ENCODE measurements at regions not wholly inside any gene's neighbourhood (a gene's known extent, or its start where the extent isn't known, plus 50 kb on each side); places are given as distances from the start of the nearest gene placed in this dataset.

DNA sequence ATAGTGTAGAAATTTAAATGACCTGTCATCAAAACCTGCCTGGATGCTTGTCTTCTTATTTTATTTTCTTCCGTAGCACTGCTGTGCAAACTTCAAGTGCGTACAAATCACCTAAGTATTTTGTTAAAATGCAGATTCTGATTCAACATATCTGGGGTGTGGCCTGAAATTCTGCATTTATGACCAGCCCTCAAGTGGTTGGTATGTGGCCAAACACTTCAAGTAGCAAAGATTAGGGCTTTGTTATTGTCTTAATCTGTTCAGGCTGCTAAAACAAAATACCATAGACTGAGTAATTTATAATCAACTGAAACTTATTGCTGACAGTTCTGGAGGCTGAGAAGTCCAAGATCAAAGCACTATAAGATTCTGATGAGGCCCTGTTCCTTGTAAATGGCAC lies 97.6 kb upstream of the LRRC3B start:
- no peak for TF ChIP-seq EZH2 (IDR thresholded peaks at IDR 0.05; ENCODE audit: insufficient read depth, low read length)
- TF ChIP-seq, protein P1, sequence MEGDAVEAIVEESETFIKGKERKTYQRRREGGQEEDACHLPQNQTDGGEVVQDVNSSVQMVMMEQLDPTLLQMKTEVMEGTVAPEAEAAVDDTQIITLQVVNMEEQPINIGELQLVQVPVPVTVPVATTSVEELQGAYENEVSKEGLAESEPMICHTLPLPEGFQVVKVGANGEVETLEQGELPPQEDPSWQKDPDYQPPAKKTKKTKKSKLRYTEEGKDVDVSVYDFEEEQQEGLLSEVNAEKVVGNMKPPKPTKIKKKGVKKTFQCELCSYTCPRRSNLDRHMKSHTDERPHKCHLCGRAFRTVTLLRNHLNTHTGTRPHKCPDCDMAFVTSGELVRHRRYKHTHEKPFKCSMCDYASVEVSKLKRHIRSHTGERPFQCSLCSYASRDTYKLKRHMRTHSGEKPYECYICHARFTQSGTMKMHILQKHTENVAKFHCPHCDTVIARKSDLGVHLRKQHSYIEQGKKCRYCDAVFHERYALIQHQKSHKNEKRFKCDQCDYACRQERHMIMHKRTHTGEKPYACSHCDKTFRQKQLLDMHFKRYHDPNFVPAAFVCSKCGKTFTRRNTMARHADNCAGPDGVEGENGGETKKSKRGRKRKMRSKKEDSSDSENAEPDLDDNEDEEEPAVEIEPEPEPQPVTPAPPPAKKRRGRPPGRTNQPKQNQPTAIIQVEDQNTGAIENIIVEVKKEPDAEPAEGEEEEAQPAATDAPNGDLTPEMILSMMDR (IDR thresholded peaks at IDR 0.05; ENCODE audit: insufficient read depth, low read depth, low read length): no peak

Measured in astrocyte (in vitro differentiated cells and primary cell).